ENCODE measurements at regions not wholly inside any gene's neighbourhood (a gene's known extent, or its start where the extent isn't known, plus 50 kb on each side); places are given as distances from the start of the nearest gene placed in this dataset.

- TF ChIP-seq EZH2 (IDR thresholded peaks at IDR 0.05) (no peak), POLR2AphosphoS5 (IDR thresholded peaks at IDR 0.05; ENCODE audit: borderline replicate concordance, low read depth, low read length) (no peak), FOXP2 (optimal IDR thresholded peaks at IDR 0.05; ENCODE audit: control extremely low read depth, extremely low read length, insufficient read depth) (no peak)
Measured at GRCh38 chr5:130975847-130976246, 189.2 kb downstream of the HINT1 start.
